DOHH2 (cell line): ENCODE measurements at regions not wholly inside any gene's neighbourhood (a gene's known extent, or its start where the extent isn't known, plus 50 kb on each side); places are given as distances from the start of the nearest gene placed in this dataset.

Experiments used
- EZH2phosphoT487 ChIP-seq: fragments of 200-600 bp; sonication (generic); IDR thresholded peaks from 2 replicates; pipeline ENCODE4 v1.6.1; 2017; ENCODE audit warnings: borderline replicate concordance, mild to moderate bottlenecking, antibody characterized with exemption, low read length, moderate library complexity, mixed read lengths
- TF ChIP-seq, protein P1 (sequence below): fragments of 200-600 bp; sonication (generic); IDR thresholded peaks from one replicate; pipeline ENCODE4 v1.5.1; 2014; ENCODE audit warnings: antibody characterized with exemption, mild to moderate bottlenecking, low read depth, low read length; ENCODE audit not compliant: poor library complexity, severe bottlenecking

DNA sequence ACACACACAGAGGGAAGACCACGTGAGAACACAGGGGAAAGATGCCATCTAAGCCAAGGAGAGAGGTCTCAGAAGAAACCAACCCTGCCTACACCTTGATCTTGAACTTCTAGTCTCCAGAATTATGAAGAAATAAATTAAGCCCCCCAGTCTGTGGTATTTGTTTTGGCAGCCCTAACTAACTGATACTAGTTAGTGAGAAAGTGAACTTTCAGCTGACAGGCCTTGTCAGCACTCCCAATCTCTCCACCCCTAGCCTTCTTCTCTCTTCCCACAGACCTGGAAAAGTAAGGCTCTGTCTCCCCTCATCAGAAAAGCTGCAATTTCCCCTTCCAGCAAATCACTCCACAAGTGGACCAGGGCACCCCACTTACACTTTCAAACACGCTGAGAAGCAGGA lies 108.6 kb upstream of the CDYL start:
- TF ChIP-seq, protein P1, sequence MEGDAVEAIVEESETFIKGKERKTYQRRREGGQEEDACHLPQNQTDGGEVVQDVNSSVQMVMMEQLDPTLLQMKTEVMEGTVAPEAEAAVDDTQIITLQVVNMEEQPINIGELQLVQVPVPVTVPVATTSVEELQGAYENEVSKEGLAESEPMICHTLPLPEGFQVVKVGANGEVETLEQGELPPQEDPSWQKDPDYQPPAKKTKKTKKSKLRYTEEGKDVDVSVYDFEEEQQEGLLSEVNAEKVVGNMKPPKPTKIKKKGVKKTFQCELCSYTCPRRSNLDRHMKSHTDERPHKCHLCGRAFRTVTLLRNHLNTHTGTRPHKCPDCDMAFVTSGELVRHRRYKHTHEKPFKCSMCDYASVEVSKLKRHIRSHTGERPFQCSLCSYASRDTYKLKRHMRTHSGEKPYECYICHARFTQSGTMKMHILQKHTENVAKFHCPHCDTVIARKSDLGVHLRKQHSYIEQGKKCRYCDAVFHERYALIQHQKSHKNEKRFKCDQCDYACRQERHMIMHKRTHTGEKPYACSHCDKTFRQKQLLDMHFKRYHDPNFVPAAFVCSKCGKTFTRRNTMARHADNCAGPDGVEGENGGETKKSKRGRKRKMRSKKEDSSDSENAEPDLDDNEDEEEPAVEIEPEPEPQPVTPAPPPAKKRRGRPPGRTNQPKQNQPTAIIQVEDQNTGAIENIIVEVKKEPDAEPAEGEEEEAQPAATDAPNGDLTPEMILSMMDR = no peak
- TF ChIP-seq EZH2phosphoT487 = no peak
